Suppressor macrophage treated with lipopolysaccharide for 4 hours (primary cell): ENCODE measurements at regions not wholly inside any gene's neighbourhood (a gene's known extent, or its start where the extent isn't known, plus 50 kb on each side); places are given as distances from the start of the nearest gene placed in this dataset.
"Not testable (repeated sequence)": the region's sequence is repeated elsewhere in the genome, so short reads cannot be mapped to it uniquely, and the experiment has no call there.

Experiments
- DNase-seq: peaks from one replicate; pipeline ENCODE4 v3.0.0-alpha.2; 2020

- no peak for DNase-seq
These were observed 295.6 kb upstream of the MEF2C start for GRCh38 chr5:89178541-89178940.

GRCh38 chr5:89173528-89173927, 290.5 kb upstream of the MEF2C start:
- DNase-seq = no peak

GRCh38 chr5:89168766-89169165, 285.8 kb upstream of the MEF2C start:
- DNase-seq = no peak

- not testable (repeated sequence) for DNase-seq
These were observed 281.7 kb upstream of the MEF2C start for GRCh38 chr5:89164703-89165102.

GRCh38 chr5:89156226-89156625, 273.2 kb upstream of the MEF2C start:
- DNase-seq = no peak

- no peak for DNase-seq
These were observed 264.0 kb upstream of the MEF2C start for GRCh38 chr5:89147031-89147430.

GRCh38 chr5:89137148-89137547, 254.2 kb upstream of the MEF2C start:
- DNase-seq = no peak

GRCh38 chr5:89133975-89134374, 251.0 kb upstream of the MEF2C start:
- no peak for DNase-seq

- DNase-seq = no peak
These were observed 250.1 kb upstream of the MEF2C start for GRCh38 chr5:89133129-89133528.

GRCh38 chr5:89130851-89131250, 247.9 kb upstream of the MEF2C start:
- DNase-seq = no peak

- no peak for DNase-seq
These were observed 247.0 kb upstream of the MEF2C start for GRCh38 chr5:89129941-89130340.

GRCh38 chr5:89128906-89129625, 246.1 kb upstream of the MEF2C start:
- DNase-seq = no peak

GRCh38 chr5:89128092-89128491, 245.1 kb upstream of the MEF2C start:
- peak; percentile 51 for DNase-seq

GRCh38 chr5:89127191-89127590, 244.2 kb upstream of the MEF2C start:
- DNase-seq = no peak

- DNase-seq = no peak
These were observed 242.4 kb upstream of the MEF2C start for GRCh38 chr5:89125372-89125771.

GRCh38 chr5:89123581-89123980, 240.6 kb upstream of the MEF2C start:
- no peak for DNase-seq

GRCh38 chr5:89120719-89121118, 237.7 kb upstream of the MEF2C start:
- peak; percentile 83 for DNase-seq

- DNase-seq = no peak
These were observed 234.2 kb upstream of the MEF2C start for GRCh38 chr5:89117124-89117644.

- DNase-seq = no peak
These were observed 228.1 kb upstream of the MEF2C start for GRCh38 chr5:89110916-89111646.

- peak; percentile 71 for DNase-seq
These were observed 223.5 kb upstream of the MEF2C start for GRCh38 chr5:89106480-89106879.

GRCh38 chr5:89105836-89106235, 222.9 kb upstream of the MEF2C start:
- no peak for DNase-seq

GRCh38 chr5:89105171-89105695, 222.2 kb upstream of the MEF2C start:
- no peak for DNase-seq

- no peak for DNase-seq
These were observed 215.3 kb upstream of the MEF2C start for GRCh38 chr5:89098199-89098756.

GRCh38 chr5:89097103-89097502, 214.1 kb upstream of the MEF2C start:
- no peak for DNase-seq
